Ovary (tissue), 3 donors: ENCODE measurements at regions not wholly inside any gene's neighbourhood (a gene's known extent, or its start where the extent isn't known, plus 50 kb on each side); places are given as distances from the start of the nearest gene placed in this dataset.

ENCODE experiments used
- EP300 ChIP-seq: sonication (generic); formaldehyde crosslinking; IDR thresholded peaks from one replicate; pipeline ENCODE4 v1.6.1; 2017; ENCODE audit warnings: antibody characterized with exemption
- POLR2A ChIP-seq: fragments of 450-650 bp; IDR thresholded peaks from one replicate; pipeline ENCODE4 v1.6.1; 2017; ENCODE audit warnings: antibody characterized with exemption, mild to moderate bottlenecking, moderate library complexity
- TF ChIP-seq, protein P1 (sequence below), 3 donors: fragments of 450-650 bp in 2 of 3; fragments of 200-600 bp in 1 of 3; IDR thresholded peaks; one replicate each; pipeline versions ENCODE4 v1.5.1 to v1.8.0; 2016 to 2022; ENCODE audit warnings: antibody characterized with exemption in 3 of 3, mild to moderate bottlenecking in 1 of 3
- donor health status: DM: no; HTN: no; CAD: no.

DNA sequence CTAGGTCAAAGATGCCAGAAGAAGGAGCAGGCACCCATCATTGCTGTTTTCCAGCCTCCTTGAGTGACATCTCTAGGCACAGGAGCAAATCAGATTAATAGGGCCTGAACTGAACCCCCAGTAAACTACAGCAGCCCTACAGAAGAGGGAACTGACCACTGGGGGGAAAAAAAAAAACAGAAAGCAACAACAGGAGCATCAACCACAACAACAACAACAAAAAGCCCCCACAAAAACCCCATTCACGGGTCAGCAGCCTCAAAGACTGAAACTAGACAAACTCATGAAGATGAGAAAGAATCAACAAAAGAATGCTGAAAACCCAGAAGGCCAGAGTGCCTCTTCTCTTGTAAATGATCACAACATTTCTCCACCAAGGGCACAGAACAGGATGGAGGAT lies 537.4 kb upstream of the BTBD3 start:
- TF ChIP-seq, protein P1, sequence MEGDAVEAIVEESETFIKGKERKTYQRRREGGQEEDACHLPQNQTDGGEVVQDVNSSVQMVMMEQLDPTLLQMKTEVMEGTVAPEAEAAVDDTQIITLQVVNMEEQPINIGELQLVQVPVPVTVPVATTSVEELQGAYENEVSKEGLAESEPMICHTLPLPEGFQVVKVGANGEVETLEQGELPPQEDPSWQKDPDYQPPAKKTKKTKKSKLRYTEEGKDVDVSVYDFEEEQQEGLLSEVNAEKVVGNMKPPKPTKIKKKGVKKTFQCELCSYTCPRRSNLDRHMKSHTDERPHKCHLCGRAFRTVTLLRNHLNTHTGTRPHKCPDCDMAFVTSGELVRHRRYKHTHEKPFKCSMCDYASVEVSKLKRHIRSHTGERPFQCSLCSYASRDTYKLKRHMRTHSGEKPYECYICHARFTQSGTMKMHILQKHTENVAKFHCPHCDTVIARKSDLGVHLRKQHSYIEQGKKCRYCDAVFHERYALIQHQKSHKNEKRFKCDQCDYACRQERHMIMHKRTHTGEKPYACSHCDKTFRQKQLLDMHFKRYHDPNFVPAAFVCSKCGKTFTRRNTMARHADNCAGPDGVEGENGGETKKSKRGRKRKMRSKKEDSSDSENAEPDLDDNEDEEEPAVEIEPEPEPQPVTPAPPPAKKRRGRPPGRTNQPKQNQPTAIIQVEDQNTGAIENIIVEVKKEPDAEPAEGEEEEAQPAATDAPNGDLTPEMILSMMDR (IDR thresholded peaks at IDR 0.05), result no peak
- no peak for TF ChIP-seq POLR2A
- no peak for TF ChIP-seq EP300
